ENCODE measurements at regions not wholly inside any gene's neighbourhood (a gene's known extent, or its start where the extent isn't known, plus 50 kb on each side); places are given as distances from the start of the nearest gene placed in this dataset.

- TF ChIP-seq POLR2AphosphoS5 (IDR thresholded peaks at IDR 0.05; ENCODE audit: insufficient read depth in 1 of 2, low read depth in 1 of 2) (no peak), POLR2A (IDR thresholded peaks at IDR 0.05) (no peak), CTCF (IDR thresholded peaks at IDR 0.05) (no peak)
Observed at GRCh38 chr2:139369423-139370409, 589.5 kb upstream of the NXPH2 start.

All from vagina (tissue), 2 donors.